ENCODE measurements at regions not wholly inside any gene's neighbourhood (a gene's known extent, or its start where the extent isn't known, plus 50 kb on each side); places are given as distances from the start of the nearest gene placed in this dataset.

DNA sequence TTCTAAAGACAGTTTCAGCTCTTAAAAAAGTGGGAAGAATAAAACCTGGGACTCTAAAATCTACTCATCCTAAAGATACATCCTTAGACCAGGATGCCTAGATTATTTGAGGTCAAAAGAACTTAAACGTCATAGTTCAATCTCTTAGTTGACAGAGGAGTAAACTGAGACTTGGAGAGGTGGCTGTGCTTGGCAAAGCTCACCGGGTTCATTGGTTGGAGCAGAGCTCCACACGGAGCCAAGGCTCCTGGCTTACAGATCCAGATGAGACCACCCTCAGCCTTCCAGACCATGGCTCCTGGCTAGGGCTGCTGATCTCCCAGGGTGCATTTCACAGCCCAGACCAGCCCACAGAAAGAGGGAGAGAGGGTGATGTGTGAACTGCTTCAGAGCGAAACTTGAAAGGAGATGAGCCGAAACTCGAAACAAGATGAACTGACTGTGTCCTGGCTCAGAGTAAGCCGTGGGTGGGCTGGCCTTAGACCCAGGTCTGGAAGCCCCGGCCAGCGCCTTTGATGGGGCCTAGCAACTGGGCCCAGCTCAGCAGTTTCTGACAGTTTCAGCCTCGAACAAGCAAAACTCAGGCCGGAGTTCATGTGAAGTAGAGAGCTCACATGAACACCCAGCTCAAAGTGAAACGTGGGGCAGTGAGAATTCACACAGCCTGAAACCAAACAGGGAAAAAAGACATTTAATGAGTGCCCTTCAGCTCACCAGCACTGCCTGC is 1044.8 kb downstream of the BCL11B start (continued):
- TF ChIP-seq, protein P1, sequence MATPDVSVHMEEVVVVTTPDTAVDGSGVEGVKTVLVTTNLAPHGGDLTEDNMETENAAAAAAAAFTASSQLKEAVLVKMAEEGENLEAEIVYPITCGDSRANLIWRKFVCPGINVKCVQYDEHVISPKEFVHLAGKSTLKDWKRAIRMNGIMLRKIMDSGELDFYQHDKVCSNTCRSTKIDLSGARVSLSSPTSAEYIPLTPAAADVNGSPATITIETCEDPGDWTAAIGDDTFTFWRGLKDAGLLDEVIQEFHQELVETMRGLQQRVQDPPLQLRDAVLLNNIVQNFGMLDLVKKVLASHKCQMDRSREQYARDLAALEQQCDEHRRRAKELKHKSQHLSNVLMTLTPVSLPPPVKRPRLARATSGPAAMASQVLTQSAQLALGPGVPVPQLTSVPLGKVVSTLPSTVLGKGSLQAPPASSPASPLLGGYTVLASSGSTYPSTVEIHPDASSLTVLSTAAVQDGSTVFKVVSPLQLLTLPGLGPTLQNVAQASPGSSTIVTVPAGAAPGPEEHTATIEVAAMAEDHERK (CRISPR knock-in tag; IDR thresholded peaks at IDR 0.05; ENCODE audit: low read depth): no peak

DNA sequence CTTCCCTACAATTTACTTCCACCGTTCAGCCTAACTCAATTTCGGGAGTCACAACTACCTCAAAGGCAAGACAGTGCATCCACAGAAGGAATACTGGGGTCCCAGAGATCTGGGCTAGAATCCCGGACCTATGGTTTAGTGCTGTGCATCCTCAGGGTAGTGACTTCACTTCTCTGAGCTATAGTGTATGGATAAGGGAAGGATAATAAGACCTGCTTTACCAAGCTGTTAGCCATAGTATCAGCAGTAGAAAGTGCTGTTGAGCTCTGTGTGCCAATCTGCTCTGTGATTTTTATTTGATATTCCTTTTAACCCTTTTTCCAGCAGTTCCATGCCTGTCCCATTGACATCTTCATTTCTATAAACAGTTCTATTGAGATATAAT is 1044.3 kb downstream of the BCL11B start:
- peaks cover 5% of the 10 kb centered on the region for H3K9me3 ChIP-seq (ENCODE audit: low read length)
- no peaks in the 10 kb centered on the region for H4K20me1 ChIP-seq (ENCODE audit: insufficient read depth, low read length)
- H3K27ac ChIP-seq (ENCODE audit: extremely low read length, insufficient read depth, low read length): no peak overlapping the region
- H3K79me2 ChIP-seq (ENCODE audit: insufficient read depth, low read length): no peaks in the 10 kb centered on the region
- H3K27me3 ChIP-seq (ENCODE audit: control insufficient read depth in 1 of 2, insufficient read depth in 2 of 2, low read length in 2 of 2): no peaks in the 10 kb centered on the region
- no peaks in the 10 kb centered on the region for H3K4me1 ChIP-seq (ENCODE audit: insufficient read depth, low read length)
- H3K9ac ChIP-seq (ENCODE audit: insufficient read depth, low read depth, low read length): no peak overlapping the region
- H2AFZ ChIP-seq (ENCODE audit: low read length): no peak overlapping the region
- intact Hi-C loops (cut with micrococcal nuclease; ENCODE audit: unreplicated experiment): no loop called here
- H3K4me3 ChIP-seq (replicated peaks in 1 of 3; ENCODE audit: insufficient read depth in 1 of 3, low read depth in 2 of 3, low read length in 3 of 3): no peak overlapping the region
- no peaks in the 10 kb centered on the region for H3K36me3 ChIP-seq (replicated peaks in 1 of 2; ENCODE audit: control insufficient read depth in 1 of 2, insufficient read depth in 2 of 2, low read length in 2 of 2)
- FAIRE-seq: no peak
- no peak overlapping the region for H3K4me2 ChIP-seq (ENCODE audit: low read depth, low read length)
- DNase-seq (ENCODE audit: low spot score): no peak
- in situ Hi-C loops (cut with HindIII; ENCODE audit: extremely low pct_ligation_motif_present, low pct_unique_long_range_greater_than_20kb): no loop called here
- ChIA-PET POLR2A (no interaction called here), CTCF (ENCODE audit: low intra/inter-chr PET ratio, low total read pairs) (no interaction called here)
- WGBS (ENCODE audit: low lambda C conversion rate): 0% methylated on average over 3 of the region's 3 CpGs
- no TSS peak for BruUV-seq (replicated peaks)
- ATAC-seq: no peak
- no peak for TF ChIP-seq ZNF574 (CRISPR knock-in tag; IDR thresholded peaks at IDR 0.05)
- TF ChIP-seq, protein P2, sequence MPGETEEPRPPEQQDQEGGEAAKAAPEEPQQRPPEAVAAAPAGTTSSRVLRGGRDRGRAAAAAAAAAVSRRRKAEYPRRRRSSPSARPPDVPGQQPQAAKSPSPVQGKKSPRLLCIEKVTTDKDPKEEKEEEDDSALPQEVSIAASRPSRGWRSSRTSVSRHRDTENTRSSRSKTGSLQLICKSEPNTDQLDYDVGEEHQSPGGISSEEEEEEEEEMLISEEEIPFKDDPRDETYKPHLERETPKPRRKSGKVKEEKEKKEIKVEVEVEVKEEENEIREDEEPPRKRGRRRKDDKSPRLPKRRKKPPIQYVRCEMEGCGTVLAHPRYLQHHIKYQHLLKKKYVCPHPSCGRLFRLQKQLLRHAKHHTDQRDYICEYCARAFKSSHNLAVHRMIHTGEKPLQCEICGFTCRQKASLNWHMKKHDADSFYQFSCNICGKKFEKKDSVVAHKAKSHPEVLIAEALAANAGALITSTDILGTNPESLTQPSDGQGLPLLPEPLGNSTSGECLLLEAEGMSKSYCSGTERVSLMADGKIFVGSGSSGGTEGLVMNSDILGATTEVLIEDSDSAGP (CRISPR knock-in tag; IDR thresholded peaks at IDR 0.05; ENCODE audit: borderline replicate concordance): no peak
- TF ChIP-seq ZNF205 (CRISPR knock-in tag; IDR thresholded peaks at IDR 0.05): no peak
- TF ChIP-seq NFE2L1 (CRISPR knock-in tag; IDR thresholded peaks at IDR 0.05; ENCODE audit: borderline replicate concordance): no peak
- TF ChIP-seq KLF16 (CRISPR knock-in tag; IDR thresholded peaks at IDR 0.05): no peak
- TF ChIP-seq SUZ12 (IDR thresholded peaks at IDR 0.05; ENCODE audit: low read depth, low read length): no peak
- TF ChIP-seq ATAD3A (CRISPR knock-in tag; IDR thresholded peaks at IDR 0.05): no peak
- no peak for TF ChIP-seq ZNF550 (CRISPR knock-in tag; IDR thresholded peaks at IDR 0.05; ENCODE audit: borderline replicate concordance)
- no peak for TF ChIP-seq ZNF746 (CRISPR knock-in tag; IDR thresholded peaks at IDR 0.05)
- TF ChIP-seq ZNF281 (CRISPR knock-in tag; IDR thresholded peaks at IDR 0.05; ENCODE audit: borderline replicate concordance): no peak
- no peak for TF ChIP-seq TERF1 (CRISPR knock-in tag; IDR thresholded peaks at IDR 0.05)

Measured in HepG2 (cell line).